ENCODE measurements at regions not wholly inside any gene's neighbourhood (a gene's known extent, or its start where the extent isn't known, plus 50 kb on each side); places are given as distances from the start of the nearest gene placed in this dataset.

DNA sequence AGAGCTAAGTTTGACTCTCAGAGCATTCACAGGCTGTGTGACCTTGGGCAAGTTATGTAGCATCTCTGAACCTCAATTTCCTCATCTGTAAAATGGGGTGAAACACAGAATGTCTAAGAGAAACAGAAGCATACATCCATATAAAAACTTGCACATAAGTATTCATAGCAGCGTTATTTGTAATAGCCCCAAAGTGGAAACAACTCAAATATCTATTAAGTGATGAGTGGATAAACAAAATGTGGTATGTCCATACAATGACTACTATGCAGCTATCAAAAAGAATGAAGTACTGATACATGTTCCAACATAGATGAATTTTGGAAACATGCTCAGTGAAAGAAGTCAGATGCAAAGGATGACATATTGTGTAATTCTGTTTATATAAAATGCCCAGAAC, 201.8 kb upstream of the KBTBD8 start:
- no peaks in the 10 kb centered on the region for H3K9me3 ChIP-seq (ENCODE audit: low read depth, low read length)
- DNase-seq (ENCODE audit: low read depth, low spot score), result no peak
- H3K36me3 ChIP-seq (ENCODE audit: insufficient read depth, low read length), result no peaks in the 10 kb centered on the region
- TF ChIP-seq EZH2 (IDR thresholded peaks at IDR 0.05) (no peak), FOXP2 (optimal IDR thresholded peaks at IDR 0.05; ENCODE audit: control extremely low read depth, extremely low read length, insufficient read depth) (no peak), POLR2AphosphoS5 (IDR thresholded peaks at IDR 0.05; ENCODE audit: borderline replicate concordance, low read depth, low read length) (no peak)
- no peak overlapping the region for H3K27ac ChIP-seq
- H3K9ac ChIP-seq (ENCODE audit: insufficient read length), result no peak overlapping the region
- H3K4me3 ChIP-seq, result no peak overlapping the region

DNA sequence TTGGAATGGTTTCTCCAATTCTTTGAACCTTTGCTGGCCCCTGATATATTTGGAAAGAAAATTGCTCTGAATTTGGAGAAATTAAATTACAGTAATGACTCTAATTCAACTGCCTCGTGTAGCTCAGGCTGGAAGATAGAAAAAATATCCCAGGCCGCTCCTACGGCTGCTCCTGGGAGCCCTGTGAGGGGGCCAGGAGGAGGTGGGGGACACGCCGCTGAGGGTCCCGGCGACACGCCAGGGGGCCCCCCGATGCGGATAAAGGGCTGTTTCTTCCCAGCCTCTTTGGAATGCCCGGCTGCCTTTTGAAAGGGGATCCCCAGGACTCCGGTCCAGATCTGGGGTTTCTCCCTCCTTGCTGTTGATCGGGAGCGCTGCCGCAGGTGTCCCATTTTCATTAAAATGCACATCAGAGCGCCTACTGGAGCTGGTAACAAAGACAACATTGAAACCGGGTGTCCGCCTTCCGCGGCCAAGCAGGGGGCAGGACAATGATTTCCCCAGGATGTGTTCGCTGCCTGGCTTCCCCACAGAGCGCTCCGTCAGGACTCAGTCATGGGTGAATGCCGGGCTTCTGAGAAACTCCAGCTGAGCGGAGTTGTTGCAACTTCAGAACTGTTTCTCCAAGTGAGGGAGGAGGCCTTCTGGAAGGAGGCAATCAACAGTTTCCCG, 200.1 kb upstream of the KBTBD8 start:
- DNase-seq (ENCODE audit: low read depth, low spot score), result no peak
- Histone ChIP-seq H3K4me3 (no peak overlapping the region), H3K9ac (ENCODE audit: insufficient read length) (no peak overlapping the region), H3K36me3 (ENCODE audit: insufficient read depth, low read length) (no peaks in the 10 kb centered on the region), H3K9me3 (ENCODE audit: low read depth, low read length) (no peaks in the 10 kb centered on the region), H3K27ac (no peak overlapping the region)
- no peak for TF ChIP-seq FOXP2 (optimal IDR thresholded peaks at IDR 0.05; ENCODE audit: control extremely low read depth, extremely low read length, insufficient read depth)
- TF ChIP-seq EZH2 (IDR thresholded peaks at IDR 0.05), result no peak
- no peak for TF ChIP-seq POLR2AphosphoS5 (IDR thresholded peaks at IDR 0.05; ENCODE audit: borderline replicate concordance, low read depth, low read length)

DNA sequence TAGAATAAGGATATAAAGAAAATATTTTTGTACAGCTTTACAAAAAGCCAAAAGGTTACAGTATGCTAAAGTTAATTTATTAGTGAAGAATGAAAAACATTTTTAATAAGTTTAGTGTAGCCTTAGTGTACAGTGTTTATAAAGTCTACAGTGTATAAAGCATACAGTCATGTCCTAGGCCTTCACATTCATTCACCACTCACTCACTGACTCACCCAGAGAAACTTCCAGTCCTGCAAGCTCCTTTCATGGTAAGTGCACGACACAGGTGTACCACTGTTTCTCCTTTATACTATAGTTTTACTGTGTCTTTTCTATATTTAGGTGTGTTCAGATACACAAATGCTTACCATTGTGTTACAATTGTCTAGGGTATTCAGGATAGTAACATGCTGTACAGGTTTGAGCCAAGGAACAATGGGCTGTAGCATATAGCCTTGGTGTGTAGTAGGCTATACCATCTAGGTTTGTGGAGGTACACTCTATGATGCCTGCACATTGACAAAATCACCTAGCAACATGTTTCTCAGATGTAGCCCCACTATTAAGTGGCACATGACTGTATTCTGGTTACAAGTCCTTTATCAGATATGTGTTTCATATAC, 197.1 kb upstream of the KBTBD8 start:
- no peak for DNase-seq (ENCODE audit: low read depth, low spot score)
- Histone ChIP-seq H3K4me3 (no peak overlapping the region), H3K9ac (ENCODE audit: insufficient read length) (no peak overlapping the region), H3K36me3 (ENCODE audit: insufficient read depth, low read length) (no peaks in the 10 kb centered on the region), H3K27ac (no peak overlapping the region), H3K9me3 (ENCODE audit: low read depth, low read length) (no peaks in the 10 kb centered on the region)
- TF ChIP-seq POLR2AphosphoS5 (IDR thresholded peaks at IDR 0.05; ENCODE audit: borderline replicate concordance, low read depth, low read length), result no peak

DNA sequence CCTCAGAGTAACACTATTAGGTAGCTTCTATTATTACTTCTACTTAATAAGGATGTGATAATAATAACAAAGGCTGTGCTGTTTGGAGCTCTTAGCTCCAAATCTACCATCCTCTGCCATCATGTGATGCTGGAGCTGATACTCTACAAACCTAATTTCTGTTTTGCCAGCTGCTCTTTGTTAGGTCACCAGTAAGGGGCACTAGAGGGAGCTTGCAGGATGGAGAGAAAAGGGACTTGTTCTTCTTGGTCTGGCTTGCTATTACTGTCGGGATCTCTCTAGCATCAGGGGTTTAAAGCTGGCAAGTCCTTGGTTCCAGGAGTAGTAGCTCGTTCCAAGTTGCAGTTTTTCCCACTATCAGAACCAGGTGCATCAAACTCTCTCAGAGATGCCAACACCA, 194.9 kb upstream of the KBTBD8 start:
- no peak for TF ChIP-seq POLR2AphosphoS5 (IDR thresholded peaks at IDR 0.05; ENCODE audit: borderline replicate concordance, low read depth, low read length)
- TF ChIP-seq FOXP2 (optimal IDR thresholded peaks at IDR 0.05; ENCODE audit: control extremely low read depth, extremely low read length, insufficient read depth), result no peak
- no peak for TF ChIP-seq EZH2 (IDR thresholded peaks at IDR 0.05)
- Histone ChIP-seq H3K4me3 (no peak overlapping the region), H3K36me3 (ENCODE audit: insufficient read depth, low read length) (no peaks in the 10 kb centered on the region), H3K9ac (ENCODE audit: insufficient read length) (no peak overlapping the region), H3K27ac (no peak overlapping the region), H3K9me3 (ENCODE audit: low read depth, low read length) (no peaks in the 10 kb centered on the region)
- no peak for DNase-seq (ENCODE audit: low read depth, low spot score)

DNA sequence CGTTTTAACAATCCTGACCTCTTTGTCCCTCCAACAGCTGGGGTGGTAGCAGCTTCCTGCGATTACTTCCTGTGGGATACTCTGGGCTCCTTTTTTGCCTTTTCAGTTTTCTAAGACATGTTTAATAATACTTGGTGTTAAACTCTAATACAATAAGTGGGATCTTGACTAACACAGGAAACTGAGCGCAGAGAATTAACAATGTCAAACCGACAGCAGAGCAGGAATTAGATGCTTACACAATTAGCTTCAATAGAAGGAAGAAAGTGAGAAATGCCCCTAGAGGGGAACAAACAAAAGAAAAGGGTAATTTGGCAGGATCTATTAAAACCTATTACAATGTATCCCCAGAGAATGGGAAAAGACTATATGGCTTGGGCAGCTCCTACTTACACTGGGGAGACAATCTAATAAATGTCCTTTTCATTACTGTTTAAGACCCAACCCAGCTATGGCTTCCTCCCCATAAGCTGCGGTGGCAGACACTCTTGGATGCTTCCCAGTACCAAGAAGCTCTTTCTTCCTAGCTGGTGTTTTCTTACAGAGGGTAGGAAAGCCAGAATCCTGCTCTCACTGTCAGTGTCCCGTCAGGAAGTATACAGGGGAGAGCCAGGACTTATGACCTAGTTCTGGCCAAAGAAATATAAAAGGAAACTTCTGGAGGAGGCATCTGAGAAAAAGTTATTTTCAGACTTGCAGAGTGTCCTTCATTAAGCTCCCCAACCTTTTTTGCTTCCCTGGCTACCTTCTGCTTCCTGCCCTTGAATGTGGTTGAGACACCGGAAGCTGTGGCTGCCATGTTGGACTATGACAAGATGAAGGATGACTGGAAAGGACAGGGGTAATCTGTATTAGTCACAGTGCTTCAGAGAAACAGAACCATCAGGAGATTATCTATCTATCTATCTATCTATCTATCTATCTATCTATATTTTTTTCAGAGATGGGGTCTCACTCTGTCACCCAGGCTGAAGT, 194.1 kb upstream of the KBTBD8 start:
- H3K9ac ChIP-seq (ENCODE audit: insufficient read length), result no peak overlapping the region
- DNase-seq (ENCODE audit: low read depth, low spot score), result no peak
- H3K36me3 ChIP-seq (ENCODE audit: insufficient read depth, low read length), result no peaks in the 10 kb centered on the region
- no peak for TF ChIP-seq POLR2AphosphoS5 (IDR thresholded peaks at IDR 0.05; ENCODE audit: borderline replicate concordance, low read depth, low read length)
- no peak for TF ChIP-seq FOXP2 (optimal IDR thresholded peaks at IDR 0.05; ENCODE audit: control extremely low read depth, extremely low read length, insufficient read depth)
- no peak overlapping the region for H3K27ac ChIP-seq
- no peaks in the 10 kb centered on the region for H3K9me3 ChIP-seq (ENCODE audit: low read depth, low read length)
- no peak overlapping the region for H3K4me3 ChIP-seq

DNA sequence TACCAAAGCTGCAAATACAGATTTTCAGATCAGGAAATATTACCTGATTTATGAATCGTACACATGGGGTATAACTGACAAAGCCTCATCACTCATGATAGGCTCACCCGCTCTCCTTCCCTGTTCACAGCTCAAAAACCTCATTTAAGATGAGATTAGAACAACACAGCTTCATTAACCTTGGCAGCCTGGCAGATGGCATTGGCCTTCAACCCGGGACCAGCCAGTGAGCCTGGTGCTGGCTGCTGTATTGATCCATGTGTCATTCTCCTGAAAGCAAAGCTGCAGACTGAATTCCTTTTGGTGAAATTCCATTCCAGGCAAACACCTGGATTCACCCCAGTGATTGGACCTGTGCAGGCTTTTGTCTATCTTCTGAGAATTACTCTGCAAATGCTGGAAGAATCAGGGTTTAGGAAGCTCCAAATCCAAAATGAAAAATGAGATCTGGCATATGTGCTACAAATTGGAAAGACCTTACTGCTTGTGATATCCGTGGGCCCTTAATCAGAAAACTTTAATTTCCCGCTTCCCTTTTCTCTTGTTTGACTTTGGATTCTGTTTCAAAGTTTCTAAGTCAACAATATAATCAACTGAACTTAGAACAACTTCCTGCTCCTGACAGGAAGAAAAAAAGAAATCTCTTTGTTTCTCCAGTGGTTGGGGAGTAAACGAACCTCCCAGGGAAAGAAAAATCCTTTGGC, 189.1 kb upstream of the KBTBD8 start:
- no peak for DNase-seq (ENCODE audit: low read depth, low spot score)
- Histone ChIP-seq H3K27ac (no peak overlapping the region), H3K9me3 (ENCODE audit: low read depth, low read length) (no peaks in the 10 kb centered on the region), H3K36me3 (ENCODE audit: insufficient read depth, low read length) (no peaks in the 10 kb centered on the region), H3K4me3 (no peak overlapping the region), H3K9ac (ENCODE audit: insufficient read length) (no peak overlapping the region)
- TF ChIP-seq FOXP2 (optimal IDR thresholded peaks at IDR 0.05; ENCODE audit: control extremely low read depth, extremely low read length, insufficient read depth), result no peak
- no peak for TF ChIP-seq EZH2 (IDR thresholded peaks at IDR 0.05)
- no peak for TF ChIP-seq POLR2AphosphoS5 (IDR thresholded peaks at IDR 0.05; ENCODE audit: borderline replicate concordance, low read depth, low read length)

DNA sequence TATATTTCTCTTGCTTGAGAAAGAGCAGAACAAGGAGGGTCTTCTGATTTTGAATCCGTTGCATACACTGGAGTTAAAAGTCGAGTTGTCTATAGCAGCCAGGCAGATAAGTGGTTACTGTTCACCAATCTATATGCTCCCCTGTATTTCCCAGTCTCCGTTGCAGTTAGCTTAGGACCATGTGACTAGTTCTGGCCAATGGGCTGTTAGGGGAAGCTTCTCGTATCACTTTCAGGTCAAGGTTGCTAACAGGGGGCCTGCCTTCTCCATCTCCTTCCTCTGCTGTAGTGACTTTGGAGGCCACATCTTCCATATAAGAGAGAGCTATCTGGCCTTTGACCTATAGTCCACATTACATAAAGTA, 188.5 kb upstream of the KBTBD8 start:
- Histone ChIP-seq H3K4me3 (no peak overlapping the region), H3K9ac (ENCODE audit: insufficient read length) (no peak overlapping the region)
- DNase-seq (ENCODE audit: low read depth, low spot score), result no peak

DNA sequence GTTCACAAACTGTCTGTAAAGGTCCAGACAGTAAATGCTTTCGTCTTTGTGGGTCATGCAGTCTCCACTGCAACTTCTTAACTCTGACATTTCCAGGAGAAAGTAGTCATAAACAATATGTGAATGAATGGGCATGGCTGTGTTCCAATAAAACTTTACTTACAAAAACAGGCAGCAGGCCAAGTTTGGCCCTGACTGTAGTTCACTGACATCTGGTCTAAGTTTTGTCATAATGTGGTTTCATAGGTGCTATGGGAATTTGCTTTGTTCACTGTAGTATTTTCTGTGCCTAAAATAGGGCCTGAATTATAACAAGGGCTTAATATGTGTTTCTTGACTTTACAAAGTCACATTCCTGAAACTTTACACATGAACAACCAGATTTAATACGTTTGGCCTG, 186.0 kb upstream of the KBTBD8 start:
- Histone ChIP-seq H3K27ac (no peak overlapping the region), H3K4me3 (no peak overlapping the region), H3K9me3 (ENCODE audit: low read depth, low read length) (no peaks in the 10 kb centered on the region), H3K36me3 (ENCODE audit: insufficient read depth, low read length) (no peaks in the 10 kb centered on the region), H3K9ac (ENCODE audit: insufficient read length) (no peak overlapping the region)
- no peak for DNase-seq (ENCODE audit: low read depth, low spot score)
- TF ChIP-seq FOXP2 (optimal IDR thresholded peaks at IDR 0.05; ENCODE audit: control extremely low read depth, extremely low read length, insufficient read depth) (no peak), EZH2 (IDR thresholded peaks at IDR 0.05) (no peak), POLR2AphosphoS5 (IDR thresholded peaks at IDR 0.05; ENCODE audit: borderline replicate concordance, low read depth, low read length) (no peak)

More for the DNA sequence above, 188.5 kb upstream of the KBTBD8 start:
- Histone ChIP-seq H3K9me3 (ENCODE audit: low read depth, low read length) (no peaks in the 10 kb centered on the region), H3K27ac (no peak overlapping the region), H3K36me3 (ENCODE audit: insufficient read depth, low read length) (no peaks in the 10 kb centered on the region)
- no peak for TF ChIP-seq FOXP2 (optimal IDR thresholded peaks at IDR 0.05; ENCODE audit: control extremely low read depth, extremely low read length, insufficient read depth)
- no peak for TF ChIP-seq POLR2AphosphoS5 (IDR thresholded peaks at IDR 0.05; ENCODE audit: borderline replicate concordance, low read depth, low read length)
- no peak for TF ChIP-seq EZH2 (IDR thresholded peaks at IDR 0.05)

Data from SK-N-MC (cell line).